ENCODE measurements at regions not wholly inside any gene's neighbourhood (a gene's known extent, or its start where the extent isn't known, plus 50 kb on each side); places are given as distances from the start of the nearest gene placed in this dataset.

- TF ChIP-seq CTCF (IDR thresholded peaks at IDR 0.05; ENCODE audit: poor library complexity) (no peak), EZH2 (IDR thresholded peaks at IDR 0.05; ENCODE audit: borderline replicate concordance) (no peak), EZH2phosphoT487 (IDR thresholded peaks at IDR 0.05; ENCODE audit: low read depth, severe bottlenecking, unreplicated experiment) (no peak)
Observed at GRCh38 chr16:79426663-79427062, 173.9 kb downstream of the MAF start.
